HCT116 (cell line): ENCODE measurements at regions not wholly inside any gene's neighbourhood (a gene's known extent, or its start where the extent isn't known, plus 50 kb on each side); places are given as distances from the start of the nearest gene placed in this dataset.

Experiments
- ATAC-seq: fragments of 200-7000 bp; cut with Tn5 transposase; 2 replicates; pipeline ENCODE4 v1.9.1; 2020; ENCODE audit warnings: mild to moderate bottlenecking, moderate library complexity
- BruUV-seq: library from RNA; stranded (reverse); fragments of 400-500 nt; replicated peaks from 2 replicates; lab custom pipeline; 2021; lab: Mats Ljungman, UMichigan
- CTCF ChIA-PET: fragments of 300-600 bp; sonication (Branson Sonifier 250); formaldehyde crosslinking; loops from one replicate; lab custom pipeline; 2021; ENCODE audit warnings: antibody characterized with exemption; lab: Charles Lee
- POLR2A ChIA-PET: fragments of 300-600, 350-600 bp; sonication (Branson Sonifier 250); formaldehyde crosslinking; loops from one replicate; lab custom pipeline; 2021; ENCODE audit warnings: antibody characterized with exemption; lab: Charles Lee
- RAD21 ChIA-PET, 2 experiments: fragments of 300-600 bp; sonication (Branson Sonifier 250); formaldehyde crosslinking; loops; one replicate each; lab custom pipeline; 2023; ENCODE audit warnings: low total read pairs in 2 of 2; ENCODE audit not compliant: uncharacterized antibody in 2 of 2, unreplicated experiment in 2 of 2, low non-redundant PET in 1 of 2; lab: Charles Lee
- DNase-seq: peaks from one replicate; pipeline ENCODE4 v3.0.0-alpha.2; 2010; ENCODE audit warnings: low read depth, low spot score
- H2AFZ ChIP-seq: fragments of 200-600 bp; shearing (Covaris generic), sonication (generic); 2 replicates; pipeline ENCODE4 v1.6.1; 2017; ENCODE audit warnings: low read depth, mixed run types, mixed read lengths, antibody characterized with exemption, low read length; ENCODE audit not compliant: poor library complexity, severe bottlenecking
- H3K27ac ChIP-seq: 2 replicates; pipeline ENCODE4 v1.5.1; 2012; ENCODE audit warnings: low read depth, low read length
- H3K27me3 ChIP-seq: fragments of 200-600 bp; sonication (generic); 2 replicates; pipeline ENCODE4 v1.6.1; 2016; ENCODE audit warnings: mixed run types, low read length, mixed read lengths; ENCODE audit not compliant: insufficient read depth
- H3K36me3 ChIP-seq, 2 experiments: fragments of 200-500 bp in 1 of 2; fragments of 200-600 bp in 1 of 2; sonication (Bioruptor generic) in 1 of 2; sonication (generic) in 1 of 2; 2 replicates each; pipeline versions ENCODE4 v1.5.1 to v1.6.1; 2014 to 2016; ENCODE audit warnings: low read length in 2 of 2, inconsistent platforms in 1 of 2, mixed read lengths in 1 of 2, mixed run types in 1 of 2; ENCODE audit not compliant: insufficient read depth in 2 of 2, control insufficient read depth in 1 of 2
- H3K4me1 ChIP-seq, 2 experiments: fragments of 200-600 bp in 1 of 2; sonication (generic) in 1 of 2; 2 replicates each; pipeline versions ENCODE4 v1.5.1 to v1.6.1; 2012 to 2017; ENCODE audit warnings: low read length in 2 of 2, inconsistent platforms in 1 of 2, mild to moderate bottlenecking in 1 of 2, mixed read lengths in 1 of 2, mixed run types in 1 of 2, moderate library complexity in 1 of 2; ENCODE audit not compliant: insufficient read depth in 2 of 2, control insufficient read depth in 1 of 2
- H3K4me2 ChIP-seq: fragments of 200-600 bp; sonication (generic); 2 replicates; pipeline ENCODE4 v1.6.1; 2017; ENCODE audit warnings: mixed run types, low read length, mixed read lengths
- H3K4me3 ChIP-seq, 2 experiments: fragments of 200-600 bp in 1 of 2; sonication (generic) in 1 of 2; replicated peaks in 1 of 2; 2 replicates each; pipeline ENCODE4 v1.5.1; 2011 to 2016; ENCODE audit warnings: low read length in 2 of 2, control low read depth in 1 of 2, low read depth in 1 of 2, mild to moderate bottlenecking in 1 of 2, mixed read lengths in 1 of 2, mixed run types in 1 of 2
- H3K79me2 ChIP-seq: fragments of 200-600 bp; sonication (generic); 2 replicates; pipeline ENCODE4 v1.6.1; 2017; ENCODE audit warnings: mild to moderate bottlenecking, mixed run types, low read length, moderate library complexity, mixed read lengths; ENCODE audit not compliant: insufficient read depth
- H3K9ac ChIP-seq: fragments of 200-600 bp; sonication (generic); 2 replicates; pipeline ENCODE4 v1.6.1; 2016; ENCODE audit warnings: low read length, mixed read lengths
- H3K9me2 ChIP-seq: fragments of 200-600 bp; sonication (generic), shearing (Covaris generic); 2 replicates; pipeline ENCODE4 v1.6.1; 2017; ENCODE audit warnings: mixed run types, mild to moderate bottlenecking, moderate library complexity; ENCODE audit not compliant: insufficient read depth
- H3K9me3 ChIP-seq, 2 experiments: fragments of 200-500 bp in 1 of 2; fragments of 200-600 bp in 1 of 2; sonication (Bioruptor generic) in 1 of 2; sonication (generic) in 1 of 2; 2 replicates each; pipeline ENCODE4 v1.6.1; 2014 to 2017; ENCODE audit warnings: low read length in 2 of 2, mixed read lengths in 2 of 2, inconsistent platforms in 1 of 2, low read depth in 1 of 2, mild to moderate bottlenecking in 1 of 2, mixed run types in 1 of 2, moderate library complexity in 1 of 2; ENCODE audit not compliant: control insufficient read depth in 1 of 2, insufficient read depth in 1 of 2
- H4K20me1 ChIP-seq: fragments of 200-600 bp; sonication (generic), shearing (Covaris generic); 2 replicates; pipeline ENCODE4 v1.6.1; 2017; ENCODE audit warnings: mixed run types, mild to moderate bottlenecking, moderate library complexity; ENCODE audit not compliant: insufficient read depth
- CBX3 ChIP-seq: IDR thresholded peaks from 2 replicates; pipeline ENCODE4 v1.6.1; 2012; ENCODE audit warnings: low read depth
- ELF1 ChIP-seq: IDR thresholded peaks from 2 replicates; pipeline ENCODE4 v1.6.1; 2012; ENCODE audit warnings: low read depth, borderline replicate concordance
- EZH2 ChIP-seq: fragments of 200-600 bp; sonication (generic); IDR thresholded peaks from 2 replicates; pipeline ENCODE4 v1.6.1; 2017; ENCODE audit warnings: antibody characterized with exemption, mixed run types
- EZH2phosphoT487 ChIP-seq: fragments of 200-600 bp; IDR thresholded peaks from 2 replicates; pipeline ENCODE4 v1.6.1; 2018; ENCODE audit warnings: antibody characterized with exemption, borderline replicate concordance
- FOSL1 ChIP-seq: IDR thresholded peaks from 2 replicates; pipeline ENCODE4 v1.6.1; 2012; ENCODE audit warnings: low read depth
- JUND ChIP-seq: IDR thresholded peaks from 2 replicates; pipeline ENCODE4 v1.6.1; 2012
- POLR2A ChIP-seq: IDR thresholded peaks from 2 replicates; pipeline ENCODE4 v1.7.0; 2011; ENCODE audit warnings: borderline replicate concordance; ENCODE audit not compliant: insufficient read depth, insufficient read length; ENCODE audit errors: extremely low read depth
- RAD21 ChIP-seq: IDR thresholded peaks from 2 replicates; pipeline ENCODE4 v1.6.1; 2012; ENCODE audit warnings: low read depth, mild to moderate bottlenecking
- SIN3A ChIP-seq: IDR thresholded peaks from 2 replicates; pipeline ENCODE4 v1.6.1; 2012; ENCODE audit warnings: low read depth
- SRF ChIP-seq: IDR thresholded peaks from 2 replicates; pipeline ENCODE4 v1.6.1; 2012; ENCODE audit warnings: low read depth
- TCF7L2 ChIP-seq: IDR thresholded peaks from 2 replicates; pipeline ENCODE4 v1.7.0; 2011; ENCODE audit warnings: borderline replicate concordance, inconsistent platforms; ENCODE audit not compliant: insufficient read depth, insufficient read length; ENCODE audit errors: extremely low read depth
- ZFX ChIP-seq: fragments of 450-650 bp; IDR thresholded peaks from 2 replicates; pipeline ENCODE4 v1.6.1; 2017
- intact Hi-C: fragments of 100-400 bp; cut with micrococcal nuclease; formaldehyde crosslinking; loops from 2 replicates; pipeline ENCODE4 v1.10.0; 2022
- TF ChIP-seq, protein P1 (sequence below): IDR thresholded peaks from 2 replicates; pipeline ENCODE4 v1.6.1; 2012; ENCODE audit warnings: low read depth
- TF ChIP-seq, protein P2 (sequence below): IDR thresholded peaks from 2 replicates; pipeline ENCODE4 v1.6.1; 2012
- TF ChIP-seq, protein P3 (sequence below): IDR thresholded peaks from 2 replicates; pipeline ENCODE4 v1.6.1; 2012
- TF ChIP-seq, protein P4 (sequence below): IDR thresholded peaks from 2 replicates; pipeline ENCODE4 v1.6.1; 2011; ENCODE audit warnings: mild to moderate bottlenecking, low read length, moderate library complexity; ENCODE audit not compliant: insufficient replicate concordance; ENCODE audit errors: extremely low read depth

DNA sequence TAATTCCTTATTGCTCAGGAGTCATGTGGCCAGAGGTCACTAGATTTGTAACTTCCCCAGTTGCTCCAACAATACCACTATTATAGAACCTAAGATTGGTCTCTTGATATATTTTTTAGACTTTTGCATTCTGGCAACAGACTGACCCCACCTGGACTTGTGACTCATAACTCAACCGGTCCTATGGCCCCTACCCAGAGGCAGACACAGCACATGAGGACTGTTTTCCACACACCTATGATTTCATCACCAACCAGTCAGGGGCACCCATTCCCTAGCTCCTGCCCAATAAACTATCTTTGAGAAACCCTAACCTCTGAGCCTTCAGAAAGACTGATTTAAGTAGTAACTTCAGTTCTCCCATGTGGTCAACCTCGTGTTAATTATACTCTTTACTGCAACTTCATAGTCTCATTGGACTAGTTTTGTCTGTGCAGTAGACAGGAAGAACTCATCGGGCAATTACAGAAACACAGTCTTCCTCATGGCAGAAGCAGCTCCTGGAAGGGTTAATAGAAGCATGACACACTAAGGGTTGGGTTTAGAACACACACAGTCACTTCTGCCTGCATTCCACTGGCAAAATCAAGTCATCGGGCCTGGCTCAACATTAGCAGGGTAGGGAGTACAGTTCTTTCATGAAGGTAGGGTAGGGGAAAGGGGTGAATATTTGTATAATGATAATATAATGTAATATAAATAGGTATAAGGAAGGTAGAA lies 251.8 kb downstream of the UQCRFS1 start (continued):
- no peak for TF ChIP-seq ELF1
- no peak for TF ChIP-seq ZFX
- TF ChIP-seq EZH2: no peak
- no peak for TF ChIP-seq TCF7L2
- TF ChIP-seq POLR2A: no peak
- TF ChIP-seq, protein P1, sequence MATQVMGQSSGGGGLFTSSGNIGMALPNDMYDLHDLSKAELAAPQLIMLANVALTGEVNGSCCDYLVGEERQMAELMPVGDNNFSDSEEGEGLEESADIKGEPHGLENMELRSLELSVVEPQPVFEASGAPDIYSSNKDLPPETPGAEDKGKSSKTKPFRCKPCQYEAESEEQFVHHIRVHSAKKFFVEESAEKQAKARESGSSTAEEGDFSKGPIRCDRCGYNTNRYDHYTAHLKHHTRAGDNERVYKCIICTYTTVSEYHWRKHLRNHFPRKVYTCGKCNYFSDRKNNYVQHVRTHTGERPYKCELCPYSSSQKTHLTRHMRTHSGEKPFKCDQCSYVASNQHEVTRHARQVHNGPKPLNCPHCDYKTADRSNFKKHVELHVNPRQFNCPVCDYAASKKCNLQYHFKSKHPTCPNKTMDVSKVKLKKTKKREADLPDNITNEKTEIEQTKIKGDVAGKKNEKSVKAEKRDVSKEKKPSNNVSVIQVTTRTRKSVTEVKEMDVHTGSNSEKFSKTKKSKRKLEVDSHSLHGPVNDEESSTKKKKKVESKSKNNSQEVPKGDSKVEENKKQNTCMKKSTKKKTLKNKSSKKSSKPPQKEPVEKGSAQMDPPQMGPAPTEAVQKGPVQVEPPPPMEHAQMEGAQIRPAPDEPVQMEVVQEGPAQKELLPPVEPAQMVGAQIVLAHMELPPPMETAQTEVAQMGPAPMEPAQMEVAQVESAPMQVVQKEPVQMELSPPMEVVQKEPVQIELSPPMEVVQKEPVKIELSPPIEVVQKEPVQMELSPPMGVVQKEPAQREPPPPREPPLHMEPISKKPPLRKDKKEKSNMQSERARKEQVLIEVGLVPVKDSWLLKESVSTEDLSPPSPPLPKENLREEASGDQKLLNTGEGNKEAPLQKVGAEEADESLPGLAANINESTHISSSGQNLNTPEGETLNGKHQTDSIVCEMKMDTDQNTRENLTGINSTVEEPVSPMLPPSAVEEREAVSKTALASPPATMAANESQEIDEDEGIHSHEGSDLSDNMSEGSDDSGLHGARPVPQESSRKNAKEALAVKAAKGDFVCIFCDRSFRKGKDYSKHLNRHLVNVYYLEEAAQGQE: no peak

DNA sequence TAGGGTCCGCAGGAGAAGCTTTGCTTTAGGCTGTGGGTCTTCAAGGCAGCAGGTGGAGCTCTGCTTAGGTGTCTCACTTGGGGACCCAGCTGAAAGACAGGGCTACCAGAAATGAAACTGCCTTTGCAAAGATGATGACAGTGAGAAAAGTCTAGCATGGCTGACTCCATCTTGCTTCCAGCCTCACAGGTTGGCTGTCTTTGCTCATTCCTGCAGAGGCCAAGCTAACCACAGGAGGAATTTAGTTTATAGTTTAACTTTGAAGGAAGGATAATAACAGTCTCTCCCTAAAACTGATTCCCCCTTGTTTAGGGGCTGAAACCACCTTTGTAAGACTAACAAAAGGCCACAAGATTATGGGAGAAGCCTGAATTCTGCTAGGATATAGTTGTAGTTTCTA lies 252.4 kb downstream of the UQCRFS1 start:
- Histone ChIP-seq H3K4me1 (no peaks in the 10 kb centered on the region), H3K27me3 (no peaks in the 10 kb centered on the region), H3K9me2 (no peaks in the 10 kb centered on the region), H3K4me2 (no peak overlapping the region), H3K4me3 (no peak overlapping the region), H3K9me3 (peaks cover 12 to 26% of the 10 kb centered on the region in 2 experiments; a peak in 2 of 4 replicates), H3K79me2 (no peaks in the 10 kb centered on the region), H3K27ac (no peak overlapping the region), H3K9ac (no peak overlapping the region), H3K36me3 (no peaks in the 10 kb centered on the region), H4K20me1 (no peaks in the 10 kb centered on the region), H2AFZ (no peak overlapping the region)
- no TSS peak for BruUV-seq
- no peak for DNase-seq
- POLR2A ChIA-PET: no interaction called here
- RAD21 ChIA-PET: no interaction called here
- CTCF ChIA-PET: no interaction called here
- intact Hi-C loops: no loop called here
- ATAC-seq: no peak
- TF ChIP-seq, protein P2, sequence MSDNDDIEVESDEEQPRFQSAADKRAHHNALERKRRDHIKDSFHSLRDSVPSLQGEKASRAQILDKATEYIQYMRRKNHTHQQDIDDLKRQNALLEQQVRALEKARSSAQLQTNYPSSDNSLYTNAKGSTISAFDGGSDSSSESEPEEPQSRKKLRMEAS: no peak
- no peak for TF ChIP-seq ELF1
- no peak for TF ChIP-seq ZFX
- TF ChIP-seq FOSL1: no peak
- TF ChIP-seq, protein P3, sequence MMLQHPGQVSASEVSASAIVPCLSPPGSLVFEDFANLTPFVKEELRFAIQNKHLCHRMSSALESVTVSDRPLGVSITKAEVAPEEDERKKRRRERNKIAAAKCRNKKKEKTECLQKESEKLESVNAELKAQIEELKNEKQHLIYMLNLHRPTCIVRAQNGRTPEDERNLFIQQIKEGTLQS: no peak
- no peak for TF ChIP-seq TCF7L2
- TF ChIP-seq SRF: no peak
- TF ChIP-seq JUND: no peak
- TF ChIP-seq, protein P4, sequence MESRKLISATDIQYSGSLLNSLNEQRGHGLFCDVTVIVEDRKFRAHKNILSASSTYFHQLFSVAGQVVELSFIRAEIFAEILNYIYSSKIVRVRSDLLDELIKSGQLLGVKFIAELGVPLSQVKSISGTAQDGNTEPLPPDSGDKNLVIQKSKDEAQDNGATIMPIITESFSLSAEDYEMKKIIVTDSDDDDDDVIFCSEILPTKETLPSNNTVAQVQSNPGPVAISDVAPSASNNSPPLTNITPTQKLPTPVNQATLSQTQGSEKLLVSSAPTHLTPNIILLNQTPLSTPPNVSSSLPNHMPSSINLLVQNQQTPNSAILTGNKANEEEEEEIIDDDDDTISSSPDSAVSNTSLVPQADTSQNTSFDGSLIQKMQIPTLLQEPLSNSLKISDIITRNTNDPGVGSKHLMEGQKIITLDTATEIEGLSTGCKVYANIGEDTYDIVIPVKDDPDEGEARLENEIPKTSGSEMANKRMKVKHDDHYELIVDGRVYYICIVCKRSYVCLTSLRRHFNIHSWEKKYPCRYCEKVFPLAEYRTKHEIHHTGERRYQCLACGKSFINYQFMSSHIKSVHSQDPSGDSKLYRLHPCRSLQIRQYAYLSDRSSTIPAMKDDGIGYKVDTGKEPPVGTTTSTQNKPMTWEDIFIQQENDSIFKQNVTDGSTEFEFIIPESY: no peak
- TF ChIP-seq CBX3: no peak
- TF ChIP-seq, protein P1: no peak
- no peak for TF ChIP-seq EZH2phosphoT487
- TF ChIP-seq SIN3A: no peak
- TF ChIP-seq RAD21: no peak
